Keratinocyte (primary cell): ENCODE measurements at regions not wholly inside any gene's neighbourhood (a gene's known extent, or its start where the extent isn't known, plus 50 kb on each side); places are given as distances from the start of the nearest gene placed in this dataset.

Experiments
- DNase-seq: peaks from one replicate; pipeline ENCODE4 v3.0.0-alpha.2; 2011; ENCODE audit warnings: low read depth, missing footprints, low spot score
- FAIRE-seq: peaks from 2 replicates; lab custom pipeline; 2011; peaks lifted over from hg19 to GRCh38; lab: Jason Lieb, UNC
- H2AFZ ChIP-seq: 2 replicates; pipeline ENCODE4 v1.6.0; 2012; ENCODE audit warnings: low read length, control low read depth, inconsistent platforms; ENCODE audit not compliant: control insufficient read depth
- H3K27ac ChIP-seq: 2 replicates; pipeline ENCODE4 v1.5.1; 2011; ENCODE audit warnings: low read length; ENCODE audit not compliant: control insufficient read depth, insufficient read depth
- H3K27me3 ChIP-seq: 3 replicates; pipeline ENCODE4 v1.6.0; 2011; ENCODE audit warnings: low read length; ENCODE audit not compliant: control insufficient read depth, insufficient read depth; ENCODE audit errors: extremely low read depth
- H3K36me3 ChIP-seq, 2 experiments: 2 replicates in 1 of 2; 3 replicates in 1 of 2; pipeline ENCODE4 v1.5.1; 2011; ENCODE audit warnings: low read length in 2 of 2, mild to moderate bottlenecking in 1 of 2; ENCODE audit not compliant: control insufficient read depth in 2 of 2, insufficient read depth in 2 of 2; ENCODE audit errors: extremely low read depth in 1 of 2
- H3K4me1 ChIP-seq: 3 replicates; pipeline ENCODE4 v1.5.1; 2011; ENCODE audit warnings: low read length; ENCODE audit not compliant: control insufficient read depth, insufficient read depth; ENCODE audit errors: extremely low read depth
- H3K4me2 ChIP-seq: 3 replicates; pipeline ENCODE4 v1.6.0; 2011; ENCODE audit warnings: low read depth, low read length; ENCODE audit not compliant: control insufficient read depth, insufficient read depth; ENCODE audit errors: extremely low read depth
- H3K4me3 ChIP-seq, 3 experiments: fragments of 200-600 bp in 1 of 3; sonication (generic) in 1 of 3; 2 replicates in 2 of 3; 3 replicates in 1 of 3; pipeline ENCODE4 v1.5.1; 2011 to 2016; ENCODE audit warnings: low read length in 3 of 3, mild to moderate bottlenecking in 3 of 3, control low read depth in 2 of 3, inconsistent platforms in 1 of 3, low read depth in 1 of 3, mixed read lengths in 1 of 3, mixed run types in 1 of 3, moderate library complexity in 1 of 3; ENCODE audit not compliant: control insufficient read depth in 2 of 3, insufficient read depth in 2 of 3; ENCODE audit errors: extremely low read depth in 1 of 3
- H3K79me2 ChIP-seq: 2 replicates; pipeline ENCODE4 v1.6.0; 2012; ENCODE audit warnings: low read length; ENCODE audit not compliant: control insufficient read depth, insufficient read depth
- H3K9ac ChIP-seq: 3 replicates; pipeline ENCODE4 v1.6.0; 2011; ENCODE audit warnings: low read length; ENCODE audit not compliant: control insufficient read depth, insufficient read depth; ENCODE audit errors: extremely low read depth
- H3K9me1 ChIP-seq: 3 replicates; pipeline ENCODE4 v1.6.0; 2011; ENCODE audit warnings: low read length; ENCODE audit not compliant: control insufficient read depth, insufficient read depth; ENCODE audit errors: extremely low read depth
- H3K9me3 ChIP-seq: 2 replicates; pipeline ENCODE4 v1.5.1; 2012; ENCODE audit warnings: low read depth, low read length; ENCODE audit not compliant: control insufficient read depth
- H4K20me1 ChIP-seq: 3 replicates; pipeline ENCODE4 v1.6.0; 2011; ENCODE audit warnings: low read length; ENCODE audit not compliant: control insufficient read depth, insufficient read depth; ENCODE audit errors: extremely low read depth
- EZH2 ChIP-seq: IDR thresholded peaks from one replicate; pipeline ENCODE4 v1.6.1; 2012; ENCODE audit warnings: inconsistent platforms, mild to moderate bottlenecking, low read length, moderate library complexity
- dilution Hi-C: fragments of 300-500 bp; cut with MboI; formaldehyde crosslinking; loops from one replicate; pipeline ENCODE4 v1.7.0; 2020; ENCODE audit warnings: low sequenced_read_pairs; ENCODE audit not compliant: extremely low pct_ligation_motif_present
- TF ChIP-seq, protein P1 (sequence below), 3 experiments: IDR thresholded peaks in 1 of 3; conservative IDR thresholded peaks in 1 of 3; optimal IDR thresholded peaks in 1 of 3; 2 replicates in 2 of 3; 3 replicates in 1 of 3; pipeline versions ENCODE3 to v1.5.1; 2011; ENCODE audit warnings: low read length in 3 of 3, mild to moderate bottlenecking in 3 of 3, moderate library complexity in 2 of 3, control low read depth in 1 of 3, inconsistent platforms in 1 of 3; ENCODE audit not compliant: insufficient read depth in 2 of 3; ENCODE audit errors: extremely low read depth in 1 of 3

DNA sequence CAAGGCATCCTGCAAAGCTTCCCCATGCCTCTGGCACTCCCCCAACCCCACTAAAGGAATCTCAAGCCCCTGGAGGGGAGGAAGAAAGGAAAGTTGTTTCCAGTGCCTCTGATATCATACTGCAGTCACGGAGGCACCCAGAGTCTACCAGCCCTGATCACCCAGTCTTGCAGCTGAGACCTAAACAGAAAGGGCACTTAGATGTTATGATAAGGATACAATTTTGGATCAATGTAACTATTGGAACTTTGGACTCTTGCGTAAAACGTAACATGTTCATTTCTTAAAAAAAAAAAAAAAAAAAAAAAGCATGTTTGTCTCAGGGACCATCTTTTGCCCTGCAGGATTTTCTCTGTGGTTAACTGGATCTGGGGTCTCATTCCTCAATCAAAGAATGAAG is 52.4 kb upstream of the COX10 start:
- dilution Hi-C loops, result no loop called here
- Histone ChIP-seq H3K4me1 (peaks cover 4% of the 10 kb centered on the region), H3K9me3 (no peaks in the 10 kb centered on the region), H3K9ac (no peak overlapping the region), H3K4me3 (no peak overlapping the region), H4K20me1 (no peaks in the 10 kb centered on the region), H2AFZ (no peak overlapping the region), H3K36me3 (no peaks in the 10 kb centered on the region), H3K27me3 (no peaks in the 10 kb centered on the region), H3K4me2 (no peak overlapping the region), H3K9me1 (no peaks in the 10 kb centered on the region), H3K27ac (no peak overlapping the region), H3K79me2 (no peaks in the 10 kb centered on the region)
- DNase-seq (no peak), FAIRE-seq (no peak)
- TF ChIP-seq, protein P1, sequence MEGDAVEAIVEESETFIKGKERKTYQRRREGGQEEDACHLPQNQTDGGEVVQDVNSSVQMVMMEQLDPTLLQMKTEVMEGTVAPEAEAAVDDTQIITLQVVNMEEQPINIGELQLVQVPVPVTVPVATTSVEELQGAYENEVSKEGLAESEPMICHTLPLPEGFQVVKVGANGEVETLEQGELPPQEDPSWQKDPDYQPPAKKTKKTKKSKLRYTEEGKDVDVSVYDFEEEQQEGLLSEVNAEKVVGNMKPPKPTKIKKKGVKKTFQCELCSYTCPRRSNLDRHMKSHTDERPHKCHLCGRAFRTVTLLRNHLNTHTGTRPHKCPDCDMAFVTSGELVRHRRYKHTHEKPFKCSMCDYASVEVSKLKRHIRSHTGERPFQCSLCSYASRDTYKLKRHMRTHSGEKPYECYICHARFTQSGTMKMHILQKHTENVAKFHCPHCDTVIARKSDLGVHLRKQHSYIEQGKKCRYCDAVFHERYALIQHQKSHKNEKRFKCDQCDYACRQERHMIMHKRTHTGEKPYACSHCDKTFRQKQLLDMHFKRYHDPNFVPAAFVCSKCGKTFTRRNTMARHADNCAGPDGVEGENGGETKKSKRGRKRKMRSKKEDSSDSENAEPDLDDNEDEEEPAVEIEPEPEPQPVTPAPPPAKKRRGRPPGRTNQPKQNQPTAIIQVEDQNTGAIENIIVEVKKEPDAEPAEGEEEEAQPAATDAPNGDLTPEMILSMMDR (optimal IDR thresholded peaks at IDR 0.05 in 1 of 3, IDR thresholded peaks at IDR 0.05 in 1 of 3, conservative IDR thresholded peaks at IDR 0.05 in 1 of 3; ENCODE audit: extremely low read depth in 1 of 3, insufficient read depth in 2 of 3, low read length in 3 of 3), result no peak
- TF ChIP-seq EZH2, result no peak

DNA sequence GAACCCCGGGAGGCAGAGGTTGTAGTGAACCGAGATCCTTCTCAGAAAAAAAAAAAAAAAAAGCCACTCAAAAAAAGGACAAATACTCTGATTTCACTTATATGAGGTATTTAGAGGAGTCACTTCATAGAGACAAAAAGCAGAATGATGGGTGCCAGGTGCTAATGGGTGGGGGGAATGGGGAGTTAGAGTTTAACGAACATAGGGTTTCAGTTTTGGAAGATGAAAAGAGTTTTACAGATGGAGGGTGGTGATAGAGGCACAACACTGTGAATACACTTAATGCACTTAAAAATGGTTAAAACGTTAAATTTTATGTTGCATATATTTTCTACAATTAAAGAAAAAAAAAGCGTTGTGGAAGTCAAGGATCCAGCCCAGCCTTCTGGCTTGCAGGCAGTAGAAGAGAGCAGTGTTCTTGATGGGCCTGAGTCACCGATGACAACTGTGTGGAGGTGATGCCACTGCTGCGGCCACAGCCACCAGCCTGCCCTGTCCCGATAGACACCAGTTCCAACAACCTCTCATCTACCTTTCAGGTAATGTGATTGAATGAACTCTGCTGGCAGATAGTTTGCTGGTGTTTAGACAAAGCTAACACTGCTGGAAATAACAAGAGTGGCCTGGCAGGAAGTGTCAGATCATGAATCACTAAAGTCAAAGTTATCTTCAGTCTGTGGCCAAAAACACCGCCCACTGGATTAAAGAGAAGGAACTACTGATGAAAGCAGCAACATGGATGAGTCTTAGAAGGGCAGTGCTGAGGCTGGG is 49.9 kb upstream of the COX10 start:
- FAIRE-seq (no peak), DNase-seq (no peak)
- Histone ChIP-seq H3K4me3 (no peak overlapping the region), H3K9ac (no peak overlapping the region), H3K9me1 (no peaks in the 10 kb centered on the region), H3K9me3 (no peaks in the 10 kb centered on the region), H3K27ac (no peak overlapping the region), H4K20me1 (no peaks in the 10 kb centered on the region), H2AFZ (no peak overlapping the region), H3K79me2 (no peaks in the 10 kb centered on the region), H3K4me2 (peak overlapping the region; percentile 32), H3K36me3 (no peaks in the 10 kb centered on the region), H3K27me3 (no peaks in the 10 kb centered on the region), H3K4me1 (peaks cover 4% of the 10 kb centered on the region)
- dilution Hi-C loops, result no loop called here
- no peak for TF ChIP-seq EZH2
- TF ChIP-seq, protein P1 (optimal IDR thresholded peaks at IDR 0.05 in 1 of 3, IDR thresholded peaks at IDR 0.05 in 1 of 3, conservative IDR thresholded peaks at IDR 0.05 in 1 of 3; ENCODE audit: extremely low read depth in 1 of 3, insufficient read depth in 2 of 3, low read length in 3 of 3), result no peak
